ENCODE measurements at regions not wholly inside any gene's neighbourhood (a gene's known extent, or its start where the extent isn't known, plus 50 kb on each side); places are given as distances from the start of the nearest gene placed in this dataset.

DNA sequence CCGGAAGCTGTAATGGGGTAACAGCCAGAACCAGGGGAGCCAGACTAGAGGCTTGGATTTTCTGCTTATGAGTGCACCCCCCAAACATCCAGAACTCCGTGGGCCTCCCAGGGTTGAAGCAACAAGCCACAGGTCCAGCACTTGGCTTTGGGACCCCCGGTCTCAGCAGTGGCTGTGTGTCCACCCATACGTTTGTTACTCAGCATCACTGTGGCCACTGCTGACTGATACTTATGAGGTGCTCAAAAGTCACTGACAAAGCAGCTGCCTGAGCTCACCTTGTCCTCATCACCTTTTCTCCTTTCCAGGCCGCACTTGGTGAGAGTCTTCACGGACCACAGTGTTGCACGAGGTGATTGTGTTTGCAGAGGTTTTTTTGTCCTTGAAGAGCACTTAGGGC, 145.6 kb upstream of the RFLNA start:
- Mint-ChIP-seq H3K4me1 (peaks cover 37% of the 10 kb centered on the region), H3K9me3 (peaks cover 9% of the 10 kb centered on the region), H3K27ac (ENCODE audit: unreplicated experiment) (no peak overlapping the region), H3K27me3 (ENCODE audit: low read depth) (no peaks in the 10 kb centered on the region), H3K36me3 (ENCODE audit: low read depth) (peaks cover 5% of the 10 kb centered on the region), H3K4me3 (no peak overlapping the region)
- DNase-seq (ENCODE audit: low read depth, low spot score): no peak
- TF ChIP-seq, protein P1, sequence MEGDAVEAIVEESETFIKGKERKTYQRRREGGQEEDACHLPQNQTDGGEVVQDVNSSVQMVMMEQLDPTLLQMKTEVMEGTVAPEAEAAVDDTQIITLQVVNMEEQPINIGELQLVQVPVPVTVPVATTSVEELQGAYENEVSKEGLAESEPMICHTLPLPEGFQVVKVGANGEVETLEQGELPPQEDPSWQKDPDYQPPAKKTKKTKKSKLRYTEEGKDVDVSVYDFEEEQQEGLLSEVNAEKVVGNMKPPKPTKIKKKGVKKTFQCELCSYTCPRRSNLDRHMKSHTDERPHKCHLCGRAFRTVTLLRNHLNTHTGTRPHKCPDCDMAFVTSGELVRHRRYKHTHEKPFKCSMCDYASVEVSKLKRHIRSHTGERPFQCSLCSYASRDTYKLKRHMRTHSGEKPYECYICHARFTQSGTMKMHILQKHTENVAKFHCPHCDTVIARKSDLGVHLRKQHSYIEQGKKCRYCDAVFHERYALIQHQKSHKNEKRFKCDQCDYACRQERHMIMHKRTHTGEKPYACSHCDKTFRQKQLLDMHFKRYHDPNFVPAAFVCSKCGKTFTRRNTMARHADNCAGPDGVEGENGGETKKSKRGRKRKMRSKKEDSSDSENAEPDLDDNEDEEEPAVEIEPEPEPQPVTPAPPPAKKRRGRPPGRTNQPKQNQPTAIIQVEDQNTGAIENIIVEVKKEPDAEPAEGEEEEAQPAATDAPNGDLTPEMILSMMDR (conservative IDR thresholded peaks at IDR 0.05): no peak

DNA sequence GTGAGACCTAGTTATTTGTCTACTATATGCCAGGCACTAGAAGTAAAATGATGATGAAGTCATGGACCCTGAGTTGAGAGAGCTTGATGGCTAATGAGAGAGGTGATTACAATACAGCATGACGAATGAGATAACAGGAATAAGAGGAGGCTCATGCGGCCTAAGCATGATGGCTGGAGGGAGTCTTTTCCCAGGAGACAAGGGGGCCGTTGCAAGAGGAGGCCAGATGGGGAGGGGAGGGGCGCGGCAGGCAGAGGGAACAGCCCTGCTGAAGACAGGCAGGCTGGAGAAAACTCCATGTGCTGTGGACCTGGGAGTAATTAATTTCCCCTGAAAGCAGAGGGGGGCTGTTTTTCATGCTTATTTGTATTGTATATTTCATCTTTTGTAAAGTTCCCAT, 144.7 kb upstream of the RFLNA start:
- H3K27me3 Mint-ChIP-seq (ENCODE audit: low read depth): no peaks in the 10 kb centered on the region
- TF ChIP-seq, protein P1 (conservative IDR thresholded peaks at IDR 0.05): no peak
- no peak for DNase-seq (ENCODE audit: low read depth, low spot score)
- no peak overlapping the region for H3K27ac Mint-ChIP-seq (ENCODE audit: unreplicated experiment)
- peaks cover 5% of the 10 kb centered on the region for H3K36me3 Mint-ChIP-seq (ENCODE audit: low read depth)
- no peak overlapping the region for H3K4me3 Mint-ChIP-seq
- peaks cover 9% of the 10 kb centered on the region for H3K9me3 Mint-ChIP-seq
- H3K4me1 Mint-ChIP-seq: peaks cover 30% of the 10 kb centered on the region

DNA sequence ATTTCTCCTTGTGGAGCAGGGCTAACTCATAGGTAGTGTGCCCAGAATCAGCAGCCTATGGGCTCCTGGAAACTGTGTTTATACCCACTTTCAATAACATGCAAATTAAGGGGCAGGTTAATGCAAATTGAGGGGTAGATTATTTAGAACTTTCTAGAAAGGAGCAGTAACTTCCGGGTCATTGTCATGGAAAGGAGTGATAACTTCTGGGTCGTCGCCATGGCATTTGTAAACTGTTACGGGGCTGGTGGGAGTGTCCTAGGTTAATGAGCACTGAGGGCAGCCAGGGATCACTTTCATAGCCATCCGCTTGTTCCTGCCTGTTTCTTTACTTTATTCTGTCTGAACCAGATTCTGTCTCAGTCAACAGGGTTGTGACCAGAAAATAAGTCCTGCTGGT, 143.3 kb upstream of the RFLNA start:
- TF ChIP-seq, protein P1 (conservative IDR thresholded peaks at IDR 0.05): no peak
- H3K4me1 Mint-ChIP-seq: peaks cover 30% of the 10 kb centered on the region
- peaks cover 9% of the 10 kb centered on the region for H3K9me3 Mint-ChIP-seq
- DNase-seq (ENCODE audit: low read depth, low spot score): no peak
- no peak overlapping the region for H3K4me3 Mint-ChIP-seq
- no peak overlapping the region for H3K27ac Mint-ChIP-seq (ENCODE audit: unreplicated experiment)
- peaks cover 5% of the 10 kb centered on the region for H3K36me3 Mint-ChIP-seq (ENCODE audit: low read depth)
- H3K27me3 Mint-ChIP-seq (ENCODE audit: low read depth): no peaks in the 10 kb centered on the region

DNA sequence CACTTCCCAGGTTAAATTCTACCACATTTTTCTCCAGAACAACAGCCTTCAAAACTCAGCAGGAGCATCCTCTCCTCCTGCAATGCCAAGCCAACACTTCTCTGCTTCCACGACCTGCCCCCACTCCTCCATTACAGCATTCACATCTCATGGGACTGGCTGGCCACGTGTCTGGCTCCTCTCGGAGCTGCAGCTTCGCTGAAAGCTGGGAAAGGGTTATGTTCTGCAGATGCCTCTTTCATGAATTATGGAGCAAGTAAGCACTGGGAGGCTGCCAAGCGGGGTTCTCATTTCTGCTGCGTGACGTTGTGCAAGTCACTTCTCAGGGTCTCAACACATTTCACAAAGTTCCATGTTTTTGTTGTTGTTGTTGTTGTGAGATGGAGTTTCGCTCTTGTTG, 142.2 kb upstream of the RFLNA start:
- TF ChIP-seq, protein P1 (conservative IDR thresholded peaks at IDR 0.05): no peak
- H3K27ac Mint-ChIP-seq (ENCODE audit: unreplicated experiment): peak overlapping the region; percentile 68
- no peak for DNase-seq (ENCODE audit: low read depth, low spot score)
- peaks cover 5% of the 10 kb centered on the region for H3K36me3 Mint-ChIP-seq (ENCODE audit: low read depth)
- H3K9me3 Mint-ChIP-seq: peaks cover 9% of the 10 kb centered on the region
- no peaks in the 10 kb centered on the region for H3K27me3 Mint-ChIP-seq (ENCODE audit: low read depth)
- peaks cover 25% of the 10 kb centered on the region for H3K4me1 Mint-ChIP-seq
- no peak overlapping the region for H3K4me3 Mint-ChIP-seq

GRCh38 chr12:124153392-124153791, 141.5 kb upstream of the RFLNA start:
- TF ChIP-seq, protein P1 (conservative IDR thresholded peaks at IDR 0.05): no peak
- no peak overlapping the region for H3K27ac Mint-ChIP-seq (ENCODE audit: unreplicated experiment)
- peaks cover 5% of the 10 kb centered on the region for H3K36me3 Mint-ChIP-seq (ENCODE audit: low read depth)
- DNase-seq (ENCODE audit: low read depth, low spot score): no peak
- no peak overlapping the region for H3K4me3 Mint-ChIP-seq
- H3K4me1 Mint-ChIP-seq: peaks cover 26% of the 10 kb centered on the region
- no peaks in the 10 kb centered on the region for H3K27me3 Mint-ChIP-seq (ENCODE audit: low read depth)
- peaks cover 9% of the 10 kb centered on the region for H3K9me3 Mint-ChIP-seq

GRCh38 chr12:124157406-124157805, 137.5 kb upstream of the RFLNA start:
- no peak overlapping the region for H3K4me3 Mint-ChIP-seq
- no peak overlapping the region for H3K27ac Mint-ChIP-seq (ENCODE audit: unreplicated experiment)
- H3K9me3 Mint-ChIP-seq: peaks cover 2% of the 10 kb centered on the region
- no peak for DNase-seq (ENCODE audit: low read depth, low spot score)
- TF ChIP-seq, protein P1 (conservative IDR thresholded peaks at IDR 0.05): no peak
- H3K27me3 Mint-ChIP-seq (ENCODE audit: low read depth): no peaks in the 10 kb centered on the region
- peaks cover 24% of the 10 kb centered on the region for H3K4me1 Mint-ChIP-seq
- H3K36me3 Mint-ChIP-seq (ENCODE audit: low read depth): peaks cover 2% of the 10 kb centered on the region

All from neural crest cell (in vitro differentiated cells).